ENCODE measurements at regions not wholly inside any gene's neighbourhood (a gene's known extent, or its start where the extent isn't known, plus 50 kb on each side); places are given as distances from the start of the nearest gene placed in this dataset.

- no peak overlapping the region for H4K91ac ChIP-seq (ENCODE audit: insufficient read depth, low read depth, low read length)
- H2AK5ac ChIP-seq (ENCODE audit: low read depth, low read length) = no peak overlapping the region
- H3K4ac ChIP-seq (ENCODE audit: low read depth, low read length) = no peak overlapping the region
- dilution Hi-C loops (cut with HindIII; ENCODE audit: low sequenced_read_pairs, unreplicated experiment) (no loop called here), intact Hi-C loops (cut with micrococcal nuclease) (no loop called here), in situ Hi-C loops (cut with MboI; ENCODE audit: low sequenced_read_pairs) (no loop called here)
- H3K9me1 ChIP-seq (ENCODE audit: insufficient read depth, low read length) = no peaks in the 10 kb centered on the region
- BruUV-seq (replicated peaks) = no TSS peak
- no peak overlapping the region for H2BK15ac ChIP-seq (ENCODE audit: low read depth, low read length)
- no peaks in the 10 kb centered on the region for H3K36me3 ChIP-seq (ENCODE audit: control insufficient read depth, insufficient read depth, low read length)
- no peak overlapping the region for H2BK5ac ChIP-seq (ENCODE audit: low read depth, low read length, poor library complexity, severe bottlenecking)
- H2AK9ac ChIP-seq (replicated peaks; ENCODE audit: low read depth, low read length, poor library complexity) = no peak overlapping the region
- H2AFZ ChIP-seq (replicated peaks; ENCODE audit: low read length, poor library complexity) = no peak overlapping the region
- ATAC-seq (ENCODE audit: low read depth) (no peak), DNase-seq (no peak)
- no peak overlapping the region for H4K8ac ChIP-seq (ENCODE audit: low read depth in 2 of 2, low read length in 2 of 2)
- H4K5ac ChIP-seq (ENCODE audit: low read depth, low read length) = no peak overlapping the region
- H3K56ac ChIP-seq (ENCODE audit: extremely low read depth, insufficient read depth, low read length) = no peak overlapping the region
- no peak overlapping the region for H2BK20ac ChIP-seq (ENCODE audit: low read depth, low read length)
- H3K14ac ChIP-seq (replicated peaks; ENCODE audit: low read depth, low read length) = no peak overlapping the region
- no peaks in the 10 kb centered on the region for H3K79me1 ChIP-seq (ENCODE audit: low read depth in 1 of 2, low read length in 2 of 2)
- no peak overlapping the region for H3K23ac ChIP-seq (ENCODE audit: low read depth, low read length)
- peaks cover 31% of the 10 kb centered on the region for H3K9me3 ChIP-seq (ENCODE audit: control insufficient read depth, insufficient read depth, low read length)
- no peaks in the 10 kb centered on the region for H3K27me3 ChIP-seq (ENCODE audit: control insufficient read depth, insufficient read depth, low read length)
- no peak overlapping the region for H3K27ac ChIP-seq (ENCODE audit: insufficient read depth, low read length)
- no peak overlapping the region for H2BK120ac ChIP-seq (ENCODE audit: low read depth, low read length)
- H3K4me1 ChIP-seq (ENCODE audit: control insufficient read depth, insufficient read depth, low read length) = no peaks in the 10 kb centered on the region
- no peak for TF ChIP-seq NFE2L2 (IDR thresholded peaks at IDR 0.05; ENCODE audit: low read depth, low read length)
- no peak for TF ChIP-seq MAZ (IDR thresholded peaks at IDR 0.05; ENCODE audit: borderline replicate concordance, low read depth, low read length)
- no peak for TF ChIP-seq RAD21 (IDR thresholded peaks at IDR 0.05; ENCODE audit: low read length)
- TF ChIP-seq, protein P1, sequence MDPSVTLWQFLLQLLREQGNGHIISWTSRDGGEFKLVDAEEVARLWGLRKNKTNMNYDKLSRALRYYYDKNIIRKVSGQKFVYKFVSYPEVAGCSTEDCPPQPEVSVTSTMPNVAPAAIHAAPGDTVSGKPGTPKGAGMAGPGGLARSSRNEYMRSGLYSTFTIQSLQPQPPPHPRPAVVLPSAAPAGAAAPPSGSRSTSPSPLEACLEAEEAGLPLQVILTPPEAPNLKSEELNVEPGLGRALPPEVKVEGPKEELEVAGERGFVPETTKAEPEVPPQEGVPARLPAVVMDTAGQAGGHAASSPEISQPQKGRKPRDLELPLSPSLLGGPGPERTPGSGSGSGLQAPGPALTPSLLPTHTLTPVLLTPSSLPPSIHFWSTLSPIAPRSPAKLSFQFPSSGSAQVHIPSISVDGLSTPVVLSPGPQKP (IDR thresholded peaks at IDR 0.05; ENCODE audit: borderline replicate concordance, low read depth, low read length) = no peak
- TF ChIP-seq CTCF (conservative IDR thresholded peaks at IDR 0.05; ENCODE audit: low read depth, low read length) = no peak
- no peak for TF ChIP-seq MXI1 (IDR thresholded peaks at IDR 0.05; ENCODE audit: borderline replicate concordance, low read depth, low read length)
- no peak for TF ChIP-seq SMC3 (IDR thresholded peaks at IDR 0.05; ENCODE audit: low read depth, low read length)
- TF ChIP-seq, protein P2, sequence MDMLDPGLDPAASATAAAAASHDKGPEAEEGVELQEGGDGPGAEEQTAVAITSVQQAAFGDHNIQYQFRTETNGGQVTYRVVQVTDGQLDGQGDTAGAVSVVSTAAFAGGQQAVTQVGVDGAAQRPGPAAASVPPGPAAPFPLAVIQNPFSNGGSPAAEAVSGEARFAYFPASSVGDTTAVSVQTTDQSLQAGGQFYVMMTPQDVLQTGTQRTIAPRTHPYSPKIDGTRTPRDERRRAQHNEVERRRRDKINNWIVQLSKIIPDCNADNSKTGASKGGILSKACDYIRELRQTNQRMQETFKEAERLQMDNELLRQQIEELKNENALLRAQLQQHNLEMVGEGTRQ (IDR thresholded peaks at IDR 0.05; ENCODE audit: low read depth, low read length) = no peak
- no peak for TF ChIP-seq BHLHE40 (IDR thresholded peaks at IDR 0.05; ENCODE audit: low read depth, low read length)
- TF ChIP-seq CHD1 (IDR thresholded peaks at IDR 0.05; ENCODE audit: low read depth, low read length) = no peak
- TF ChIP-seq CEBPB (IDR thresholded peaks at IDR 0.05; ENCODE audit: low read depth, low read length) = no peak
- no peak for TF ChIP-seq POLR2A (IDR thresholded peaks at IDR 0.05; ENCODE audit: low read depth, low read length)
- TF ChIP-seq RCOR1 (IDR thresholded peaks at IDR 0.05; ENCODE audit: insufficient replicate concordance, low read length) = no peak
- no peak for TF ChIP-seq FOS (IDR thresholded peaks at IDR 0.05; ENCODE audit: low read depth, low read length)
- H3K9ac ChIP-seq (ENCODE audit: low read depth, low read length) = no peak overlapping the region
- CTCF ChIA-PET = no interaction called here
- no peak overlapping the region for H3K4me3 ChIP-seq (ENCODE audit: insufficient read depth, low read depth, low read length)
- no peaks in the 10 kb centered on the region for H4K20me1 ChIP-seq (ENCODE audit: insufficient read depth, low read length)
- POLR2A ChIA-PET (ENCODE audit: unreplicated experiment) = no interaction called here
- no peak overlapping the region for H3K18ac ChIP-seq (ENCODE audit: low read depth, low read length)
- no peak overlapping the region for H3K4me2 ChIP-seq (ENCODE audit: low read depth, low read length)
Observed at GRCh38 chr19:20397292-20397691, 168.3 kb downstream of the ZNF737 start.
